HG03060 (cell line): ENCODE measurements at regions not wholly inside any gene's neighbourhood (a gene's known extent, or its start where the extent isn't known, plus 50 kb on each side); places are given as distances from the start of the nearest gene placed in this dataset.
"Not testable (repeated sequence)": the region's sequence is repeated elsewhere in the genome, so short reads cannot be mapped to it uniquely, and the experiment has no call there.

Source experiments
- ATAC-seq: cut with Tn5 transposase; IDR thresholded peaks from one replicate; pipeline ENCODE4 v1.9.1; 2021; ENCODE audit warnings: low read depth, moderate number of reproducible peaks; ENCODE audit not compliant: unreplicated experiment

DNA sequence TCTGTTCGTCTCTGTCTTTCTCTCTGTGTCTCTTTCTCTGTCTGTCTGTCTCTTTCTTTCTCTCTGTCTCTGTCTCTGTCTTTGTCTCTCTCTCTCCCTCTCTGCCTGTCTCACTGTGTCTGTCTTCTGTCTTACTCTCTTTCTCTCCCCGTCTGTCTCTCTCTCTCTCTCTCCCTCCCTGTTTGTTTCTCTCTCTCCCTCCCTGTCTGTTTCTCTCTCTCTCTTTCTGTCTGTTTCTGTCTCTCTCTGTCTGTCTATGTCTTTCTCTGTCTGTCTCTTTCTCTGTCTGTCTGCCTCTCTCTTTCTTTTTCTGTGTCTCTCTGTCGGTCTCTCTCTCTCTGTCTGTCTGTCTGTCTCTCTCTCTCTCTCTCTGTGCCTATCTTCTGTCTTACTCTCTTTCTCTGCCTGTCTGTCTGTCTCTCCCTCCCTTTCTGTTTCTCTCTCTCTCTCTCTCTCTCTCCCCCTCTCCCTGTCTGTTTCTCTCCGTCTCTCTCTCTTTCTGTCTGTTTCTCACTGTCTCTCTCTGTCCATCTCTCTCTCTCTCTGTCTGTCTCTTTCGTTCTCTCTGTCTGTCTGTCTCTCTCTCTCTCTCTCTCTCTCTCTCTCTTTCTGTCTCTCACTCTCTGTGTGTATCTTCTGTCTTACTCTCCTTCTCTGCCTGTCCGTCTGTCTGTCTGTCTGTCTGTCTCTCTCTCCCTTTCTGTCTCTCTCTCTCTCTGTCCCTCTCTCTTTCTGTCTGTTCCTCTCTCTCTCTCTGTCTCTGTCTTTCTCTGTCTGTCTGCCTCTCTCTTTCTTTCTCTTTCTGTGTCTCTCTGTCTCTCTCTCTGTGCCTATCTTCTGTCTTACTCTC is 2065.9 kb upstream of the TPTE start:
- not testable (repeated sequence) for ATAC-seq

DNA sequence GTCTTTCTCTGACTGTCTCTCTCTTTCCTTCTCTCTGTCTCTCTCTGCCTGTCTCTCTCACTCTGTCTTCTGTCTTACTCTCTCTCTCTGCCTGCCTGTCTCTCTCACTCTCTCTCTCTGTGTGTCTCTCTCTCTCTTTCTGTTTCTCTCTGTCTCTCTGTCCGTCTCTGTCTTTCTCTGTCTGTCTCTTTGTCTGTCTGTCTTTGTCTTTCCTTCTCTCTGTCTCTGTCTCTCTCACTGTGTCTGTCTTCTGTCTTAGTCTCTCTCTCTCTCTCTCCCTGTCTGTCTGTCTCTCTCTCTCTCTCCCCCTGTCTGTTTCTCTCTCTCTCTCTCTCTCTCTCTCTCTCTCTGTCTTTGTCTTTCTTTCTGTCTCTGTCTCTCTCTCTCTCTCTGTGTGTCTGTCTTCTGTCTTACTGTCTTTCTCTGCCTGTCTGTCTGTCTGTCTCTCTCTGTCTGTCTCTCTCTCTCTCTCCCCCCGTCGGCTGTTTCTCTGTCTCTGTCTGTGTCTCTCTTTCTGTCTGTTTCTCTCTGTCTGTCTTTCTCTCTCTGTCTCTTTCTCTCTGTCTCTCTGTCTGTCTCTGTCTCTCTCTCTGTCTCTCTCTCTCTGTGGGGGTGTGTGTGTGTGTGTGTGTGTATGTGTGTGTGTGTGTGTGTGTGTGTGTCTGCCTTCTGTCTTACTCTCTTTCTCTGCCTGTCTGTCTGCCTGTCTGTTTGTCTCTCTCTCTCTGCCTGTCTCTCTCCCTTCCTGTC is 2056.8 kb upstream of the TPTE start:
- ATAC-seq: peak; percentile 69

DNA sequence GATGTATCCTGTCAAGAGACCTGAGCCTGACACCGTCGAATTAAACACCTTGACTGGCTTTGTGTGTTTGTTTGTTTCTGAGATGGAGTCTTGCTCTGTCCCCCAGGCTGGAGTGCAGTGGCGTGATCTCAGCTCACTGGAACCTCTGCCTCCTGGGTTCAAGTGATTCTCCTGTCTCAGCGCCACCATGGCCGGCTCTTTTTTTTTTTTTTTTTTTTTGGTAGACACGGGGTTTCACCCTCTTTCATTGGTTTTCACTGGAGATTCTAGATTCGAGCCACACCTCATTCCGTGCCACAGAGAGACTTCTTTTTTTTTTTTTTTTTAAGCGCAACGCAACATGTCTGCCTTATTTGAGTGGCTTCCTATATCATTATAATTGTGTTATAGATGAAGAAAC is 2054.7 kb upstream of the TPTE start:
- not testable (repeated sequence) for ATAC-seq
